Sigmoid colon (tissue), 4 donors: ENCODE measurements at regions not wholly inside any gene's neighbourhood (a gene's known extent, or its start where the extent isn't known, plus 50 kb on each side); places are given as distances from the start of the nearest gene placed in this dataset.

Experiments used
- POLR2AphosphoS5 ChIP-seq, 4 donors: sonication (generic); formaldehyde crosslinking; IDR thresholded peaks; one replicate each; pipeline ENCODE4 v1.6.1; 2017; ENCODE audit warnings: antibody characterized with exemption in 4 of 4
- TF ChIP-seq, protein P1 (sequence below), 4 experiments: fragments of 450-650 bp in 3 of 4; fragments of 200-600 bp in 1 of 4; IDR thresholded peaks; one replicate each; pipeline ENCODE4 v1.5.1; 2016 to 2019; ENCODE audit warnings: antibody characterized with exemption in 4 of 4, mild to moderate bottlenecking in 3 of 4, moderate library complexity in 2 of 4

DNA sequence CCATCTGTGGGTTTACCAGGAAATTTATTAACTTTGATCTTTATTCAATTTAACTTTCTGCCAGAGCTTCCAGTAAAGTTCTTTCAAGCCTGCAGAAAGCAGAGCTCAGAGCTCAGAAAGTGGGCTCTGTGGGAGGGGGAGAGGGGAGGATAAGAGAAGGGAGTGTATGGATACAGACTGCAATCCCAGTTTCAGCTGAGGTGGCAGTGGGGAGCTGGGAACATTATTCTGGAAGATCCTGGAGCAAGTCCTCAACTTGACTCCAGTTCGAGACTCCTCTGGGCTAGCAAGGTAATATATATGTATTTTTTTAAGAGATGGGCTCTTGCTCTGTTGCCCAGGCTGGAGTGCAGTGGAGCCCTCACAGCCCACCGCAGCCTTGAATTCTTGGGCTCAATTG lies 108.9 kb upstream of the NABP1 start:
- TF ChIP-seq, protein P1, sequence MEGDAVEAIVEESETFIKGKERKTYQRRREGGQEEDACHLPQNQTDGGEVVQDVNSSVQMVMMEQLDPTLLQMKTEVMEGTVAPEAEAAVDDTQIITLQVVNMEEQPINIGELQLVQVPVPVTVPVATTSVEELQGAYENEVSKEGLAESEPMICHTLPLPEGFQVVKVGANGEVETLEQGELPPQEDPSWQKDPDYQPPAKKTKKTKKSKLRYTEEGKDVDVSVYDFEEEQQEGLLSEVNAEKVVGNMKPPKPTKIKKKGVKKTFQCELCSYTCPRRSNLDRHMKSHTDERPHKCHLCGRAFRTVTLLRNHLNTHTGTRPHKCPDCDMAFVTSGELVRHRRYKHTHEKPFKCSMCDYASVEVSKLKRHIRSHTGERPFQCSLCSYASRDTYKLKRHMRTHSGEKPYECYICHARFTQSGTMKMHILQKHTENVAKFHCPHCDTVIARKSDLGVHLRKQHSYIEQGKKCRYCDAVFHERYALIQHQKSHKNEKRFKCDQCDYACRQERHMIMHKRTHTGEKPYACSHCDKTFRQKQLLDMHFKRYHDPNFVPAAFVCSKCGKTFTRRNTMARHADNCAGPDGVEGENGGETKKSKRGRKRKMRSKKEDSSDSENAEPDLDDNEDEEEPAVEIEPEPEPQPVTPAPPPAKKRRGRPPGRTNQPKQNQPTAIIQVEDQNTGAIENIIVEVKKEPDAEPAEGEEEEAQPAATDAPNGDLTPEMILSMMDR (IDR thresholded peaks at IDR 0.05) = no peak
- no peak for TF ChIP-seq POLR2AphosphoS5 (IDR thresholded peaks at IDR 0.05)
